ENCODE measurements at regions not wholly inside any gene's neighbourhood (a gene's known extent, or its start where the extent isn't known, plus 50 kb on each side); places are given as distances from the start of the nearest gene placed in this dataset.

DNA sequence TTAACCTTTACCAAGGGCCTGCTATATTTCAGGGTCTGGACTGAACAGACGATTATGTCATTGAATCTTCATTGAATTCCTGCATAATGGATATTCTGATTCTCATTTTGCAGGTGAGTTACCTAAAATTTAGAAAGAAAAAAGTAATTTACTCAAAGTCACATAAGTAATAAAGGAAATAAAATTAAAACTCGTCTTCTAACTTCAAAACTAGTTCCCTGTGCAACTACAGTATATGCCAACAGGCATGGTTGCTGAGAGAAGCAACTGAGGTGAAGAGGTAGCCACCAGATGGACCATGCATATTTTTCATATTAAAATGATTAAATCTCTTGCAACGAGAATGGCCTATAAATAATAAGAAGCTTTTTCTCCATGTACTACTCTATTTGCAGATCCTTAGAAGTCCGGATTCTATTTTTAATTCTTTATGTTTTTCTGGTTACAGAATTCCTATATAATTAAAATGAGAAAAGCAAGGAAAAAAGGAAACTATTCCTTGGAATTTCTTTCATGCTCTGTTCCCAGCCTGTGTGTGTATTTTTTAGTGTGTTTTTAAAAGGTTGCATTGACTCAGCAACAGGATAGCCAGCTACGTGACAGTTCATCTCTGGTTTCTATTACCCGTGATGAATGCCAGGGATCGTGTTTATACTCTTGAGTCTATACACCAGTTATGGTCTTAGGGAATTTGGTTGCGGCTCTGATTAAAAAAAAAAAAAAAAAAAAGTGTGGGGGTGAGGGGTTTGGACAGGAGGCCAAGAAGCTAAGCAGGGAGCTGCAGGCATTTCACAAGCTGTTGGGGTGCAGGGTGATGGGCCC lies 186.8 kb downstream of the ETS1 start:
- Mint-ChIP-seq H3K4me3 (no peak overlapping the region), H3K36me3 (ENCODE audit: low read depth) (no peaks in the 10 kb centered on the region), H3K27me3 (ENCODE audit: insufficient read depth, low read depth, poor library complexity) (peaks cover 2% of the 10 kb centered on the region), H3K27ac (no peak overlapping the region), H3K4me1 (no peaks in the 10 kb centered on the region), H3K9me3 (no peaks in the 10 kb centered on the region)
- TF ChIP-seq, protein P1, sequence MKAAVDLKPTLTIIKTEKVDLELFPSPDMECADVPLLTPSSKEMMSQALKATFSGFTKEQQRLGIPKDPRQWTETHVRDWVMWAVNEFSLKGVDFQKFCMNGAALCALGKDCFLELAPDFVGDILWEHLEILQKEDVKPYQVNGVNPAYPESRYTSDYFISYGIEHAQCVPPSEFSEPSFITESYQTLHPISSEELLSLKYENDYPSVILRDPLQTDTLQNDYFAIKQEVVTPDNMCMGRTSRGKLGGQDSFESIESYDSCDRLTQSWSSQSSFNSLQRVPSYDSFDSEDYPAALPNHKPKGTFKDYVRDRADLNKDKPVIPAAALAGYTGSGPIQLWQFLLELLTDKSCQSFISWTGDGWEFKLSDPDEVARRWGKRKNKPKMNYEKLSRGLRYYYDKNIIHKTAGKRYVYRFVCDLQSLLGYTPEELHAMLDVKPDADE (IDR thresholded peaks at IDR 0.05) = no peak
- TF ChIP-seq ZNF331 (CRISPR knock-in tag; IDR thresholded peaks at IDR 0.05; ENCODE audit: low read depth) (no peak), EZH2 (IDR thresholded peaks at IDR 0.05; ENCODE audit: low read depth, unreplicated experiment) (no peak), JUNB (IDR thresholded peaks at IDR 0.05; ENCODE audit: unreplicated experiment) (no peak), CREB1 (CRISPR knock-in tag; IDR thresholded peaks at IDR 0.05; ENCODE audit: low read depth) (no peak), ZNF114 (CRISPR knock-in tag; IDR thresholded peaks at IDR 0.05) (no peak), POLR2AphosphoS5 (IDR thresholded peaks at IDR 0.05; ENCODE audit: low read depth) (no peak), NANOG (IDR thresholded peaks at IDR 0.05; ENCODE audit: borderline replicate concordance) (no peak), STAT1 (IDR thresholded peaks at IDR 0.05; ENCODE audit: unreplicated experiment) (no peak), EZH2phosphoT487 (IDR thresholded peaks at IDR 0.05; ENCODE audit: unreplicated experiment) (no peak)
- TF ChIP-seq, protein P2, sequence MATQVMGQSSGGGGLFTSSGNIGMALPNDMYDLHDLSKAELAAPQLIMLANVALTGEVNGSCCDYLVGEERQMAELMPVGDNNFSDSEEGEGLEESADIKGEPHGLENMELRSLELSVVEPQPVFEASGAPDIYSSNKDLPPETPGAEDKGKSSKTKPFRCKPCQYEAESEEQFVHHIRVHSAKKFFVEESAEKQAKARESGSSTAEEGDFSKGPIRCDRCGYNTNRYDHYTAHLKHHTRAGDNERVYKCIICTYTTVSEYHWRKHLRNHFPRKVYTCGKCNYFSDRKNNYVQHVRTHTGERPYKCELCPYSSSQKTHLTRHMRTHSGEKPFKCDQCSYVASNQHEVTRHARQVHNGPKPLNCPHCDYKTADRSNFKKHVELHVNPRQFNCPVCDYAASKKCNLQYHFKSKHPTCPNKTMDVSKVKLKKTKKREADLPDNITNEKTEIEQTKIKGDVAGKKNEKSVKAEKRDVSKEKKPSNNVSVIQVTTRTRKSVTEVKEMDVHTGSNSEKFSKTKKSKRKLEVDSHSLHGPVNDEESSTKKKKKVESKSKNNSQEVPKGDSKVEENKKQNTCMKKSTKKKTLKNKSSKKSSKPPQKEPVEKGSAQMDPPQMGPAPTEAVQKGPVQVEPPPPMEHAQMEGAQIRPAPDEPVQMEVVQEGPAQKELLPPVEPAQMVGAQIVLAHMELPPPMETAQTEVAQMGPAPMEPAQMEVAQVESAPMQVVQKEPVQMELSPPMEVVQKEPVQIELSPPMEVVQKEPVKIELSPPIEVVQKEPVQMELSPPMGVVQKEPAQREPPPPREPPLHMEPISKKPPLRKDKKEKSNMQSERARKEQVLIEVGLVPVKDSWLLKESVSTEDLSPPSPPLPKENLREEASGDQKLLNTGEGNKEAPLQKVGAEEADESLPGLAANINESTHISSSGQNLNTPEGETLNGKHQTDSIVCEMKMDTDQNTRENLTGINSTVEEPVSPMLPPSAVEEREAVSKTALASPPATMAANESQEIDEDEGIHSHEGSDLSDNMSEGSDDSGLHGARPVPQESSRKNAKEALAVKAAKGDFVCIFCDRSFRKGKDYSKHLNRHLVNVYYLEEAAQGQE (IDR thresholded peaks at IDR 0.05; ENCODE audit: unreplicated experiment) = no peak
- TF ChIP-seq, protein P3, sequence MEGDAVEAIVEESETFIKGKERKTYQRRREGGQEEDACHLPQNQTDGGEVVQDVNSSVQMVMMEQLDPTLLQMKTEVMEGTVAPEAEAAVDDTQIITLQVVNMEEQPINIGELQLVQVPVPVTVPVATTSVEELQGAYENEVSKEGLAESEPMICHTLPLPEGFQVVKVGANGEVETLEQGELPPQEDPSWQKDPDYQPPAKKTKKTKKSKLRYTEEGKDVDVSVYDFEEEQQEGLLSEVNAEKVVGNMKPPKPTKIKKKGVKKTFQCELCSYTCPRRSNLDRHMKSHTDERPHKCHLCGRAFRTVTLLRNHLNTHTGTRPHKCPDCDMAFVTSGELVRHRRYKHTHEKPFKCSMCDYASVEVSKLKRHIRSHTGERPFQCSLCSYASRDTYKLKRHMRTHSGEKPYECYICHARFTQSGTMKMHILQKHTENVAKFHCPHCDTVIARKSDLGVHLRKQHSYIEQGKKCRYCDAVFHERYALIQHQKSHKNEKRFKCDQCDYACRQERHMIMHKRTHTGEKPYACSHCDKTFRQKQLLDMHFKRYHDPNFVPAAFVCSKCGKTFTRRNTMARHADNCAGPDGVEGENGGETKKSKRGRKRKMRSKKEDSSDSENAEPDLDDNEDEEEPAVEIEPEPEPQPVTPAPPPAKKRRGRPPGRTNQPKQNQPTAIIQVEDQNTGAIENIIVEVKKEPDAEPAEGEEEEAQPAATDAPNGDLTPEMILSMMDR (conservative IDR thresholded peaks at IDR 0.05; ENCODE audit: low read depth in 2 of 2) = no peak
- TF ChIP-seq, protein P4, sequence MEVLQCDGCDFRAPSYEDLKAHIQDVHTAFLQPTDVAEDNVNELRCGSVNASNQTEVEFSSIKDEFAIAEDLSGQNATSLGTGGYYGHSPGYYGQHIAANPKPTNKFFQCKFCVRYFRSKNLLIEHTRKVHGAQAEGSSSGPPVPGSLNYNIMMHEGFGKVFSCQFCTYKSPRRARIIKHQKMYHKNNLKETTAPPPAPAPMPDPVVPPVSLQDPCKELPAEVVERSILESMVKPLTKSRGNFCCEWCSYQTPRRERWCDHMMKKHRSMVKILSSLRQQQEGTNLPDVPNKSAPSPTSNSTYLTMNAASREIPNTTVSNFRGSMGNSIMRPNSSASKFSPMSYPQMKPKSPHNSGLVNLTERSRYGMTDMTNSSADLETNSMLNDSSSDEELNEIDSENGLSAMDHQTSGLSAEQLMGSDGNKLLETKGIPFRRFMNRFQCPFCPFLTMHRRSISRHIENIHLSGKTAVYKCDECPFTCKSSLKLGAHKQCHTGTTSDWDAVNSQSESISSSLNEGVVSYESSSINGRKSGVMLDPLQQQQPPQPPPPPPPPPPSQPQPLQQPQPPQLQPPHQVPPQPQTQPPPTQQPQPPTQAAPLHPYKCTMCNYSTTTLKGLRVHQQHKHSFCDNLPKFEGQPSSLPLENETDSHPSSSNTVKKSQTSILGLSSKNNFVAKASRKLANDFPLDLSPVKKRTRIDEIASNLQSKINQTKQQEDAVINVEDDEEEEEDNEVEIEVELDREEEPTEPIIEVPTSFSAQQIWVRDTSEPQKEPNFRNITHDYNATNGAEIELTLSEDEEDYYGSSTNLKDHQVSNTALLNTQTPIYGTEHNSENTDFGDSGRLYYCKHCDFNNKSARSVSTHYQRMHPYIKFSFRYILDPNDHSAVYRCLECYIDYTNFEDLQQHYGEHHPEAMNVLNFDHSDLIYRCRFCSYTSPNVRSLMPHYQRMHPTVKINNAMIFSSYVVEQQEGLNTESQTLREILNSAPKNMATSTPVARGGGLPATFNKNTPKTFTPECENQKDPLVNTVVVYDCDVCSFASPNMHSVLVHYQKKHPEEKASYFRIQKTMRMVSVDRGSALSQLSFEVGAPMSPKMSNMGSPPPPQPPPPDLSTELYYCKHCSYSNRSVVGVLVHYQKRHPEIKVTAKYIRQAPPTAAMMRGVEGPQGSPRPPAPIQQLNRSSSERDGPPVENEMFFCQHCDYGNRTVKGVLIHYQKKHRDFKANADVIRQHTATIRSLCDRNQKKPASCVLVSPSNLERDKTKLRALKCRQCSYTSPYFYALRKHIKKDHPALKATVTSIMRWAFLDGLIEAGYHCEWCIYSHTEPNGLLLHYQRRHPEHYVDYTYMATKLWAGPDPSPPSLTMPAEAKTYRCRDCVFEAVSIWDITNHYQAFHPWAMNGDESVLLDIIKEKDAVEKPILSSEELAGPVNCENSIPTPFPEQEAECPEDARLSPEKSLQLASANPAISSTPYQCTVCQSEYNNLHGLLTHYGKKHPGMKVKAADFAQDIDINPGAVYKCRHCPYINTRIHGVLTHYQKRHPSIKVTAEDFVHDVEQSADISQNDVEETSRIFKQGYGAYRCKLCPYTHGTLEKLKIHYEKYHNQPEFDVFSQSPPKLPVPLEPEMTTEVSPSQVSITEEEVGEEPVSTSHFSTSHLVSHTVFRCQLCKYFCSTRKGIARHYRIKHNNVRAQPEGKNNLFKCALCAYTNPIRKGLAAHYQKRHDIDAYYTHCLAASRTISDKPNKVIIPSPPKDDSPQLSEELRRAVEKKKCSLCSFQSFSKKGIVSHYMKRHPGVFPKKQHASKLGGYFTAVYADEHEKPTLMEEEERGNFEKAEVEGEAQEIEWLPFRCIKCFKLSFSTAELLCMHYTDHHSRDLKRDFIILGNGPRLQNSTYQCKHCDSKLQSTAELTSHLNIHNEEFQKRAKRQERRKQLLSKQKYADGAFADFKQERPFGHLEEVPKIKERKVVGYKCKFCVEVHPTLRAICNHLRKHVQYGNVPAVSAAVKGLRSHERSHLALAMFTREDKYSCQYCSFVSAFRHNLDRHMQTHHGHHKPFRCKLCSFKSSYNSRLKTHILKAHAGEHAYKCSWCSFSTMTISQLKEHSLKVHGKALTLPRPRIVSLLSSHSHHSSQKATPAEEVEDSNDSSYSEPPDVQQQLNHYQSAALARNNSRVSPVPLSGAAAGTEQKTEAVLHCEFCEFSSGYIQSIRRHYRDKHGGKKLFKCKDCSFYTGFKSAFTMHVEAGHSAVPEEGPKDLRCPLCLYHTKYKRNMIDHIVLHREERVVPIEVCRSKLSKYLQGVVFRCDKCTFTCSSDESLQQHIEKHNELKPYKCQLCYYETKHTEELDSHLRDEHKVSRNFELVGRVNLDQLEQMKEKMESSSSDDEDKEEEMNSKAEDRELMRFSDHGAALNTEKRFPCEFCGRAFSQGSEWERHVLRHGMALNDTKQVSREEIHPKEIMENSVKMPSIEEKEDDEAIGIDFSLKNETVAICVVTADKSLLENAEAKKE (CRISPR knock-in tag; IDR thresholded peaks at IDR 0.05) = no peak
- H3K9me2 ChIP-seq (ENCODE audit: insufficient read depth) = no peaks in the 10 kb centered on the region
- H3K4me2 ChIP-seq = no peak overlapping the region
- no peak overlapping the region for H3K27ac ChIP-seq (ENCODE audit: low read depth)
- H3K4me3 ChIP-seq = no peak overlapping the region
- H3K79me2 ChIP-seq (replicated peaks; ENCODE audit: insufficient read depth) = no peaks in the 10 kb centered on the region
- H2AFZ ChIP-seq = no peak overlapping the region; the same call in 1 of the 2 replicates
- no peaks in the 10 kb centered on the region for H3F3A ChIP-seq (replicated peaks; ENCODE audit: low read depth)
- no peak for DNase-seq (ENCODE audit: low spot score)
- no peaks in the 10 kb centered on the region for H3K27me3 ChIP-seq (ENCODE audit: insufficient read depth)
- H3K36me3 ChIP-seq (ENCODE audit: insufficient read depth) = no peaks in the 10 kb centered on the region
- no peaks in the 10 kb centered on the region for H4K20me1 ChIP-seq (replicated peaks; ENCODE audit: insufficient read depth)
- no peak for ATAC-seq
- no peaks in the 10 kb centered on the region for H3K4me1 ChIP-seq (ENCODE audit: insufficient read depth)

Data from GM23338 (cell line).